Activated B cell treated with CpG ODN at 0.5 μM for 24 hours (primary cell): ENCODE measurements at regions not wholly inside any gene's neighbourhood (a gene's known extent, or its start where the extent isn't known, plus 50 kb on each side); places are given as distances from the start of the nearest gene placed in this dataset.

ENCODE experiments used
- ATAC-seq: fragments of 200-7000 bp; cut with Tn5 transposase; one replicate; pipeline ENCODE4 v1.10.0; 2021; ENCODE audit warnings: low read depth, mild to moderate bottlenecking, moderate library complexity
- CTCF ChIA-PET: fragments of 350-600 bp; sonication (Branson Sonifier 250); formaldehyde crosslinking; loops from one replicate; lab custom pipeline; 2021; ENCODE audit warnings: antibody characterized with exemption; lab: Charles Lee
- POLR2A ChIA-PET: fragments of 350-600 bp; sonication (Branson Sonifier 250); formaldehyde crosslinking; loops from one replicate; lab custom pipeline; 2021; ENCODE audit warnings: antibody characterized with exemption; lab: Charles Lee
- DNase-seq: peaks from one replicate; pipeline ENCODE4 v3.0.0; 2022
- H3K27ac Mint-ChIP-seq: one replicate; pipeline ENCODE4 v1.8.0; 2020; ENCODE audit warnings: mixed read lengths
- H3K27me3 Mint-ChIP-seq: one replicate; pipeline ENCODE4 v1.8.0; 2021; ENCODE audit warnings: mixed read lengths
- H3K36me3 Mint-ChIP-seq: one replicate; pipeline ENCODE4 v1.8.0; 2021; ENCODE audit warnings: low read depth, mixed read lengths
- H3K4me1 Mint-ChIP-seq: one replicate; pipeline ENCODE4 v1.8.0; 2021; ENCODE audit warnings: mixed read lengths
- H3K4me3 Mint-ChIP-seq: one replicate; pipeline ENCODE4 v1.8.0; 2020; ENCODE audit warnings: mild to moderate bottlenecking, mixed read lengths
- H3K9me3 Mint-ChIP-seq: one replicate; pipeline ENCODE4 v1.8.0; 2020; ENCODE audit warnings: mixed read lengths
- intact Hi-C: fragments of 100-400 bp; cut with micrococcal nuclease; formaldehyde crosslinking; loops from one replicate; pipeline ENCODE4 v1.15.1; 2024
- TF ChIP-seq, protein P1 (sequence below): fragments of 200-600 bp; IDR thresholded peaks from one replicate; pipeline ENCODE4 v1.8.0; 2022; ENCODE audit warnings: antibody characterized with exemption, mild to moderate bottlenecking

DNA sequence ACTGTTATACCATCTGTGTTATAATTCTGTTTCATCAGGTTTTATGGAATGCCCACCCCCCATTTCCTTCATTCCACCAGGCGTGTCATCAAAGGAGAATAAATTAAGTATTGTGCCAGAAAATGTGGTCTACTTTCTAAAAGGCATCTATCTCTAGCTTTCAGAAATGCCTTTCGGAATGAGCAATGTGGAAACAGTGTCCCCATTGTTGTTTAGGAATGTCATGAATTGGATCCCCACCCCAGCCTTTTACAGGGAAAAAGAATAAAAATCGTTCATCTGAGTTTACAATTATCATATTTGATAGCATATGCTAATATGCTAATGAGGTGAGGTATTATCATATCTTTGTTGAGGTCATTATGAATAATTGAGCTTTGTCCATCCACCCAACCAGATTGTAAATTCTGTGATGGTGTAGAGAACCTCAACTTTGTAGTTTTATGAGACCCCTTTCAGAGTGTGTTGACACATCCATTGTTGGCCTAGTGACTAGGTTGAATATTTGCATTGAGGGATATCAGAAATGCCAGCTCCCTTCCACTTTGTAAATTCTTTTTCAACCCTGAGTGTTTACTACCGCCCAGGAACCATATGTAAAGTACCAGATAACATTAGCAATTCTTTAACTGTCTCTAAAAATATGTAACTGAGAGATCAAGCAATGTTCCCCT, 56.2 kb upstream of the CCDC160 start:
- no peaks in the 10 kb centered on the region for H3K9me3 Mint-ChIP-seq
- peaks cover 8% of the 10 kb centered on the region for H3K27me3 Mint-ChIP-seq
- no peak for DNase-seq
- no peaks in the 10 kb centered on the region for H3K4me1 Mint-ChIP-seq
- TF ChIP-seq, protein P1, sequence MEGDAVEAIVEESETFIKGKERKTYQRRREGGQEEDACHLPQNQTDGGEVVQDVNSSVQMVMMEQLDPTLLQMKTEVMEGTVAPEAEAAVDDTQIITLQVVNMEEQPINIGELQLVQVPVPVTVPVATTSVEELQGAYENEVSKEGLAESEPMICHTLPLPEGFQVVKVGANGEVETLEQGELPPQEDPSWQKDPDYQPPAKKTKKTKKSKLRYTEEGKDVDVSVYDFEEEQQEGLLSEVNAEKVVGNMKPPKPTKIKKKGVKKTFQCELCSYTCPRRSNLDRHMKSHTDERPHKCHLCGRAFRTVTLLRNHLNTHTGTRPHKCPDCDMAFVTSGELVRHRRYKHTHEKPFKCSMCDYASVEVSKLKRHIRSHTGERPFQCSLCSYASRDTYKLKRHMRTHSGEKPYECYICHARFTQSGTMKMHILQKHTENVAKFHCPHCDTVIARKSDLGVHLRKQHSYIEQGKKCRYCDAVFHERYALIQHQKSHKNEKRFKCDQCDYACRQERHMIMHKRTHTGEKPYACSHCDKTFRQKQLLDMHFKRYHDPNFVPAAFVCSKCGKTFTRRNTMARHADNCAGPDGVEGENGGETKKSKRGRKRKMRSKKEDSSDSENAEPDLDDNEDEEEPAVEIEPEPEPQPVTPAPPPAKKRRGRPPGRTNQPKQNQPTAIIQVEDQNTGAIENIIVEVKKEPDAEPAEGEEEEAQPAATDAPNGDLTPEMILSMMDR = no peak
- ChIA-PET CTCF (no interaction called here), POLR2A (no interaction called here)
- no peak overlapping the region for H3K4me3 Mint-ChIP-seq
- no peak for ATAC-seq
- no peak overlapping the region for H3K27ac Mint-ChIP-seq
- intact Hi-C loops = no loop called here
- H3K36me3 Mint-ChIP-seq = no peaks in the 10 kb centered on the region

DNA sequence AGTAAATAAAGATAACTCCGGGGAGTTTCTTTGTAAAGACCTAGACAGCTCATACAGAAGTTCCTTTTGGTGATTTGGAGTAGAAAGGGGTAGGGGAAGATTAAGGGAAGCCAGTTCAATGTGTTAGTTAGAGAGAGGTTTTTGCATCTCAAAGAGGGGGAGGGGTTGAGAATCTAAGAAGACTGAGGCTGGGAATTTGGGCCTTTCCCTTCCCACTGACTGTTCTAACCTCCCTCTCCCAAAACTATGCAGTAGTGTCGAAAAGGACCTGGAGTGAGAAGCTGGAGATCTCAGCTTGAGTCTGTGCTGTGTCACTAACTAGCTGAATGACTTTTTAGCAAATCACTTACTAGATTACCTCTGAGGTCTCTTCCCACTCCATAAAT, 55.7 kb upstream of the CCDC160 start:
- TF ChIP-seq, protein P1 = no peak
- Mint-ChIP-seq H3K27me3 (peaks cover 8% of the 10 kb centered on the region), H3K36me3 (no peaks in the 10 kb centered on the region), H3K9me3 (no peaks in the 10 kb centered on the region), H3K27ac (no peak overlapping the region), H3K4me3 (no peak overlapping the region), H3K4me1 (no peaks in the 10 kb centered on the region)
- no peak for DNase-seq
- ATAC-seq = no peak
- CTCF ChIA-PET = no interaction called here
- POLR2A ChIA-PET = no interaction called here
- intact Hi-C loops = no loop called here

DNA sequence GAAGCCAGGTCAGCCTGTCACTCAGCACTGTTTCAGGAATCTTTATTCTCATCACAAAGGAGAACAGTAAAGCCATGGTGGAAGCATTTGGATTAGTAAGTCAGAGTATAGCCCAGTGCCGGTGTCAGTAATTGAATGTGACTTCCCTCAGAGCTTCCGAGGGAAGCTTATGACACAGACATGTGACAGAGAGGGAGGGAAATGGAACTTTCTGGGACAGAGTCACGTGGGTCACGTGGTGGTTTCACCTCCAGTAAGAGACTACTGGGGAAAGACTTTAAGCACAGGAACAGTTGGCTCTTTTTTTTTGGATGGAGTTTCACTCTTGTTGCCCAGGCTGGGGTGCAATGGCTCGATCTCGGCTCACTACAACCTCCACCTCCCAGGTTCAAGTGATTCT, 53.3 kb upstream of the CCDC160 start:
- POLR2A ChIA-PET = no interaction called here
- TF ChIP-seq, protein P1 = no peak

DNA sequence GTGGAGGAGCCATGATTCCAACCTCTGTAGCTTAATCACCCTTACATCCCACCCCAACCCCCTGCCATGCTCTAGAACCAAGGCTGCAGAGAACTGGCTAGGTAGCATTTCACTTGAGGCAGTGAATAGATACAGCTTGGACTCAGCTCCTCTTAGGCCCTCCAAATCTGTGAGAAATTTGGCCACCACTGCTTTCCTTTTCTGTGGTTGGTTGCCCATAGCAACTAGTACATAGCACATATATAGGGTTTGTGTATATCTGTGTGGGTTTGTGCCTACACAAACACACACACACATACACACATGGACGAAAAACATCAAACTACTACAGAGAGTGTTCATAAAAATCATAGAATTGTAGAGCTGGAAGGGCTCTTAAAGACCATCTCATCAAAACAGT, 52.0 kb upstream of the CCDC160 start:
- Mint-ChIP-seq H3K9me3 (no peaks in the 10 kb centered on the region), H3K4me3 (no peak overlapping the region), H3K36me3 (no peaks in the 10 kb centered on the region), H3K27ac (no peak overlapping the region), H3K4me1 (peaks cover 8% of the 10 kb centered on the region), H3K27me3 (peaks cover 4% of the 10 kb centered on the region)
- CTCF ChIA-PET = no interaction called here
- POLR2A ChIA-PET = no interaction called here
- TF ChIP-seq, protein P1 = no peak
- ATAC-seq = no peak
- intact Hi-C loops = no loop called here
- DNase-seq = no peak

More for the DNA sequence above, 53.3 kb upstream of the CCDC160 start:
- Mint-ChIP-seq H3K36me3 (no peaks in the 10 kb centered on the region), H3K9me3 (no peaks in the 10 kb centered on the region), H3K4me3 (no peak overlapping the region), H3K27ac (no peak overlapping the region), H3K4me1 (peaks cover 8% of the 10 kb centered on the region), H3K27me3 (peaks cover 5% of the 10 kb centered on the region)
- CTCF ChIA-PET = no interaction called here
- no peak for DNase-seq
- intact Hi-C loops = no loop called here
- ATAC-seq = no peak

DNA sequence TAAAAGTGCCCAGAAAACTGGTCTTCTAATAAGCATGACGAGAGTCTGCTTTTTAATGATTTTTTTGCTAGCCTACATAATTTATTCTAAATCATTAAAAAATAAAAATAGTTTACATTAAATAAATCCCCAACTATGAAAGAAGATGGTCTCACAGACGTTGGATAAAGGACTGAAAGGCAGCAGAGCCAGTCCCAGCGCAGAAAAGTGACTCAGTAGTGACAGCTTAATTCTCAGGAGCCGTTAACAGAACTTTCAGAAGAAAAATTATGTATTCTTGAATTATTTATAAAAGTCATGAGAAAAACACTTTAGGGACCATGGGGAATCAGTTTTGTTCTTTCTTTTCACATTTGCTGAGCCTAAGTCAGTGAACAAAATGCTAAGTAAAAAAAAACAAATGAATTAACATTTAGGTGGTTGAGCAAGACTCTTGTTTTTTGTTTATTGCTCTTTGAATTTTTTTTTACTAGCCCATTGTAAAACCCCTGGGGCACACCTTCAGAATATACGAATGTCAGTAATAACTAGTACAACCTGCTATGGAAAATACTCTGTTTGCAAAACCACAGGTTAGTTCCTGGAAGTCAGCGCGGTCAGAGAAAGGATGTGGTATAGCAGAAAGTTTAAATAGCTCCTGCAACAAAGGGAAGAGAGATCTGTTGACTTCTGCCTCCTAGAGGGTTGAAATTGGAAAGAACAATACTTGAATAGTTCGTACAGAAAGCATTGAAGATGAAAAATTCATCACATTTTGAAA, 50.4 kb upstream of the CCDC160 start:
- Mint-ChIP-seq H3K36me3 (no peaks in the 10 kb centered on the region), H3K27ac (no peak overlapping the region), H3K27me3 (no peaks in the 10 kb centered on the region), H3K9me3 (no peaks in the 10 kb centered on the region), H3K4me1 (peaks cover 8% of the 10 kb centered on the region), H3K4me3 (no peak overlapping the region)
- POLR2A ChIA-PET = no interaction called here
- intact Hi-C loops = no loop called here
- CTCF ChIA-PET = interaction anchor here (1.1 to 1.4 kb wide), 2 partner anchors 210 to 394 kb away, joined by 3 to 6 read pairs; no protein-coding TSS in a partner anchor
- ATAC-seq = no peak
- no peak for DNase-seq
- TF ChIP-seq, protein P1 = no peak
